ENCODE measurements at regions not wholly inside any gene's neighbourhood (a gene's known extent, or its start where the extent isn't known, plus 50 kb on each side); places are given as distances from the start of the nearest gene placed in this dataset.

- CTCF ChIA-PET, result no interaction called here
- no peak overlapping the region for H3K4me3 ChIP-seq (replicated peaks in 1 of 3; ENCODE audit: insufficient read depth in 1 of 3, low read depth in 1 of 3, low read length in 3 of 3)
- intact Hi-C loops (cut with micrococcal nuclease), result no loop called here
- dilution Hi-C loops (cut with MboI; ENCODE audit: extremely low pct_ligation_motif_present, low sequenced_read_pairs), result no loop called here
- H3K27me3 ChIP-seq (ENCODE audit: control insufficient read depth in 2 of 2, insufficient read depth in 2 of 2, low read length in 2 of 2), result no peaks in the 10 kb centered on the region
- H3K36me3 ChIP-seq (ENCODE audit: control insufficient read depth in 2 of 2, extremely low read depth in 1 of 2, insufficient read depth in 2 of 2, low read length in 2 of 2), result no peaks in the 10 kb centered on the region
- no peak overlapping the region for H3K4me2 ChIP-seq (ENCODE audit: insufficient read depth, low read length)
- no peak overlapping the region for H3K27ac ChIP-seq (ENCODE audit: insufficient read depth, low read depth, low read length)
- no TSS peak for BruUV-seq (replicated peaks)
- DNase-seq (ENCODE audit: low read depth, low spot score), result no peak
- no peaks in the 10 kb centered on the region for H3K9me1 ChIP-seq (replicated peaks; ENCODE audit: control insufficient read depth, extremely low read depth, insufficient read depth, low read length)
- H3K79me2 ChIP-seq (ENCODE audit: control insufficient read depth, insufficient read depth, low read length), result no peaks in the 10 kb centered on the region
- FAIRE-seq, result no peak
- POLR2A ChIA-PET, result no interaction called here
- H2AFZ ChIP-seq (ENCODE audit: low read depth, low read length), result no peak overlapping the region
- no peak for TF ChIP-seq POLR2A (IDR thresholded peaks at IDR 0.05; ENCODE audit: low read depth, low read length)
- TF ChIP-seq CTCF (IDR thresholded peaks at IDR 0.05; ENCODE audit: extremely low read depth in 1 of 2, insufficient read depth in 1 of 2, low read depth in 1 of 2, low read length in 2 of 2), result no peak
- TF ChIP-seq, protein P1, sequence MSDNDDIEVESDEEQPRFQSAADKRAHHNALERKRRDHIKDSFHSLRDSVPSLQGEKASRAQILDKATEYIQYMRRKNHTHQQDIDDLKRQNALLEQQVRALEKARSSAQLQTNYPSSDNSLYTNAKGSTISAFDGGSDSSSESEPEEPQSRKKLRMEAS (IDR thresholded peaks at IDR 0.05; ENCODE audit: insufficient read depth, insufficient read length), result no peak
- no peak for TF ChIP-seq POLR2AphosphoS5 (IDR thresholded peaks at IDR 0.05; ENCODE audit: insufficient read depth, low read depth, low read length)
- TF ChIP-seq GATA2 (IDR thresholded peaks at IDR 0.05; ENCODE audit: insufficient read depth, insufficient read length, low read depth, low read length), result no peak
- TF ChIP-seq MYC (IDR thresholded peaks at IDR 0.05; ENCODE audit: low read depth, low read length), result no peak
- no peak for TF ChIP-seq FOS (IDR thresholded peaks at IDR 0.05; ENCODE audit: borderline replicate concordance, insufficient read depth, low read length)
- no peak for TF ChIP-seq EZH2 (IDR thresholded peaks at IDR 0.05; ENCODE audit: borderline replicate concordance, low read depth, low read length, severe bottlenecking)
- no peak for TF ChIP-seq JUN (IDR thresholded peaks at IDR 0.05; ENCODE audit: borderline replicate concordance, insufficient read depth, insufficient read length, low read depth)
- no peaks in the 10 kb centered on the region for H3K4me1 ChIP-seq (ENCODE audit: control insufficient read depth, extremely low read depth, insufficient read depth, low read length)
- peaks cover 3% of the 10 kb centered on the region for H3K9me3 ChIP-seq (replicated peaks; ENCODE audit: control insufficient read depth, insufficient read depth, low read length)
- H3K9ac ChIP-seq (replicated peaks; ENCODE audit: extremely low read depth, insufficient read depth, low read length), result no peak overlapping the region
- H4K20me1 ChIP-seq (replicated peaks; ENCODE audit: control insufficient read depth, extremely low read depth, insufficient read depth, low read length), result no peaks in the 10 kb centered on the region
These were observed 816.6 kb upstream of the CDH6 start for GRCh38 chr5:30376848-30377247.

All from endothelial cell of umbilical vein (primary cell).